ENCODE measurements at regions not wholly inside any gene's neighbourhood (a gene's known extent, or its start where the extent isn't known, plus 50 kb on each side); places are given as distances from the start of the nearest gene placed in this dataset.

DNA sequence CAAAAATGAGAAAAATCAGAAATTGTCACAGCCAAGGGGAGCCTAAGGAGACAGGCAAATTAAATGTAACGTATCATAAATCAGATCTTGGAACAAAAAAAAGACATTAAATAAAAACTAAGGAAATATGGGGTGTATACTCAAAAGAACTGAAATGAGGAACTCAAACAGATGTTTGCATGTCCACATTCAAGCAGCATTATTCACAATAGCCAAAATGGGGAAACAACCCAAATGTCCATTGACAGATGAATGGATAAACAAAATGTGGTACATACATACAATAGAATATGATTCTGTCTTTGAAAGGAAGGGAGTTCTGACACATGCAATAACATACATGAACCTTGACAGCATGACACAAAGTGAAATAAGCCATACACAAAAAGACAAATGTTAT, 155.8 kb upstream of the KLF7 start:
- TF ChIP-seq EZH2 (IDR thresholded peaks at IDR 0.05) (no peak), CTCF (IDR thresholded peaks at IDR 0.05 in 2 of 3, conservative IDR thresholded peaks at IDR 0.05 in 1 of 3; ENCODE audit: borderline replicate concordance in 1 of 3, insufficient read depth in 1 of 3, low read depth in 2 of 3, low read length in 2 of 3) (no peak)
